ENCODE measurements at regions not wholly inside any gene's neighbourhood (a gene's known extent, or its start where the extent isn't known, plus 50 kb on each side); places are given as distances from the start of the nearest gene placed in this dataset.

GRCh38 chrX:142149919-142150318 lies 55.2 kb downstream of the MAGEC2 start:
- ChIA-PET POLR2A (ENCODE audit: low non-redundant PET) (no interaction called here), CTCF (no interaction called here)
- no peaks in the 10 kb centered on the region for H3K4me1 ChIP-seq (ENCODE audit: insufficient read depth, low read length, poor library complexity, severe bottlenecking)
- H3K9me3 ChIP-seq (ENCODE audit: low read depth, low read length, poor library complexity, severe bottlenecking), result no peaks in the 10 kb centered on the region
- DNase-seq (ENCODE audit: low spot score), result no peak
- no TSS peak for BruUV-seq (replicated peaks)
- no peak overlapping the region for H3K27ac ChIP-seq (ENCODE audit: low read depth, low read length, poor library complexity, severe bottlenecking)
- H3K4me3 ChIP-seq (ENCODE audit: low read depth, low read length, poor library complexity, severe bottlenecking), result no peak overlapping the region
- no peaks in the 10 kb centered on the region for H3K36me3 ChIP-seq (ENCODE audit: insufficient read depth, low read length, poor library complexity, severe bottlenecking)
- TF ChIP-seq CTCF (conservative IDR thresholded peaks at IDR 0.05; ENCODE audit: low read depth, low read length), result no peak
- no peak for TF ChIP-seq EZH2 (IDR thresholded peaks at IDR 0.05; ENCODE audit: borderline replicate concordance, low read depth, low read length, poor library complexity, severe bottlenecking)
- H3K27me3 ChIP-seq (replicated peaks; ENCODE audit: insufficient read depth, low read depth, low read length, poor library complexity), result no peaks in the 10 kb centered on the region
- intact Hi-C loops (cut with micrococcal nuclease; ENCODE audit: unreplicated experiment), result no loop called here

GRCh38 chrX:142134533-142134932 lies 70.6 kb downstream of the MAGEC2 start:
- BruUV-seq (replicated peaks), result no TSS peak
- intact Hi-C loops (cut with micrococcal nuclease; ENCODE audit: unreplicated experiment), result no loop called here
- TF ChIP-seq EZH2 (IDR thresholded peaks at IDR 0.05; ENCODE audit: borderline replicate concordance, low read depth, low read length, poor library complexity, severe bottlenecking) (no peak), CTCF (conservative IDR thresholded peaks at IDR 0.05; ENCODE audit: low read depth, low read length) (no peak)
- H3K27me3 ChIP-seq (replicated peaks; ENCODE audit: insufficient read depth, low read depth, low read length, poor library complexity), result no peaks in the 10 kb centered on the region
- no peak overlapping the region for H3K27ac ChIP-seq (ENCODE audit: low read depth, low read length, poor library complexity, severe bottlenecking)
- H3K4me3 ChIP-seq (ENCODE audit: low read depth, low read length, poor library complexity, severe bottlenecking), result no peak overlapping the region
- no peak for DNase-seq (ENCODE audit: low spot score)
- ChIA-PET POLR2A (ENCODE audit: low non-redundant PET) (no interaction called here), CTCF (no interaction called here)
- H3K36me3 ChIP-seq (ENCODE audit: insufficient read depth, low read length, poor library complexity, severe bottlenecking), result no peaks in the 10 kb centered on the region
- peaks cover 23% of the 10 kb centered on the region for H3K9me3 ChIP-seq (ENCODE audit: low read depth, low read length, poor library complexity, severe bottlenecking)
- H3K4me1 ChIP-seq (ENCODE audit: insufficient read depth, low read length, poor library complexity, severe bottlenecking), result no peaks in the 10 kb centered on the region

- Histone ChIP-seq H3K27ac (ENCODE audit: low read depth, low read length, poor library complexity, severe bottlenecking) (no peak overlapping the region), H3K36me3 (ENCODE audit: insufficient read depth, low read length, poor library complexity, severe bottlenecking) (no peaks in the 10 kb centered on the region), H3K9me3 (ENCODE audit: low read depth, low read length, poor library complexity, severe bottlenecking) (peaks cover 11% of the 10 kb centered on the region), H3K4me1 (ENCODE audit: insufficient read depth, low read length, poor library complexity, severe bottlenecking) (no peaks in the 10 kb centered on the region), H3K27me3 (replicated peaks; ENCODE audit: insufficient read depth, low read depth, low read length, poor library complexity) (no peaks in the 10 kb centered on the region), H3K4me3 (ENCODE audit: low read depth, low read length, poor library complexity, severe bottlenecking) (no peak overlapping the region)
- ChIA-PET POLR2A (ENCODE audit: low non-redundant PET) (no interaction called here), CTCF (no interaction called here)
- TF ChIP-seq CTCF (conservative IDR thresholded peaks at IDR 0.05; ENCODE audit: low read depth, low read length) (no peak), EZH2 (IDR thresholded peaks at IDR 0.05; ENCODE audit: borderline replicate concordance, low read depth, low read length, poor library complexity, severe bottlenecking) (no peak)
- DNase-seq (ENCODE audit: low spot score), result no peak
- intact Hi-C loops (cut with micrococcal nuclease; ENCODE audit: unreplicated experiment), result no loop called here
- no TSS peak for BruUV-seq (replicated peaks)
Measured at GRCh38 chrX:142096253-142096652, 108.8 kb downstream of the MAGEC2 start.

Data from A673 (cell line).